ENCODE measurements at regions not wholly inside any gene's neighbourhood (a gene's known extent, or its start where the extent isn't known, plus 50 kb on each side); places are given as distances from the start of the nearest gene placed in this dataset.
"Not testable (repeated sequence)": the region's sequence is repeated elsewhere in the genome, so short reads cannot be mapped to it uniquely, and the experiment has no call there.

- no peak for DNase-seq
Observed at GRCh38 chr4:29908276-29908675, 811.9 kb upstream of the PCDH7 start.

DNA sequence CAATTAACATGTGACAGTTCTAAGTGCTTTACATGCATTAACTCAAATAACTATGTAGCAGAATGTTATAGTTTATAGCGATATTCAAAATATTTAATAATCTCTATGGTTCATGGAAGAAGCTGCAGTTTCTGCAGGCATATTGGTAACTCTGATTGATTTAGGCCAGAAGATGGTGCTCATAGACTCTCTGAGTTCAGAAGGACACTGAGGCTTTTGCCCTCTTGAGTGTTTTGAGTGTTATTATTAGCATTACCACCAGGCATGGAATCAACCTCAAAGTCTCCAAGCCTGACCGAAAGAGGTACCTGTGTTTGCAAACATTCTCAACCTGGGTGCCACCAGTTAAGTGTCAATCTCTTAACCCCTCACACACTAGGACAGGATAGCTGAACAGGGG lies 792.3 kb upstream of the PCDH7 start:
- DNase-seq, result no peak

DNA sequence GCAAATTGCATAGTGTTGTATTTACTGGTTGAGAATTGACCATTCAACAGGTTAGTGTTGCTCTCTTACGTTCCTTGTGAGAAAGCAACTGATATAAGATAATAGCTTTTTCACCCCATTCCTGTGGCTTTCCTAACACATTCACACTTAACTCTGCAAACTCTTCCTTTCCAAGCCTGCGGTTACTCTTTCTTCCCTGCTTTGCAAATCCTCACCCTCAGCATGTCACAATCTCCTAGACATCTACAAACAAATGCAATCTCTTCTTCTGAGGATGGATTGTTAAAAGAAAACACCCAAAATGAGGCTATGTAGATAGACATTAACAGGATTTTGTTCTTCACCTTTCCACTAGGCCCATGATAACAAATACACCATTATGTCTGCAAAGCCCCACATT lies 771.7 kb upstream of the PCDH7 start:
- no peak for DNase-seq

DNA sequence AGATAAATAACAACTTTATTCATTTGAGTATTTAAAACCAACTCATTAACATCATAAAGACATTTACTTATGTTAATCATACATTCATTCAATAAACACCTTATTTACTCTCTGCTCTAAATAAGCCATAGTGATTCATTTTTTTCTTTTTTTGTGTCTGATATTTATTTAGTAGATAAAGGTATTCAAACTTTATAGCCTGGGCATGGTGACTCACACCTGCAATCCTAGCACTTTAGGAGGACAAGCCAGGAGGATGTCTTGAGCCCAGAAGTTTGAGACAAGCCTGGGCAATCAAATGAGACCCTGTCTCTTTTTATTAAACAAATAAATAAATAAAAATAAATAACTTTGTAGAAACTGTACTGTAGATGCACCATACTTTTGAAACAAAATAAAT lies 771.3 kb upstream of the PCDH7 start:
- DNase-seq, result no peak

GRCh38 chr4:29966386-29966785 lies 753.8 kb upstream of the PCDH7 start:
- DNase-seq, result no peak

DNA sequence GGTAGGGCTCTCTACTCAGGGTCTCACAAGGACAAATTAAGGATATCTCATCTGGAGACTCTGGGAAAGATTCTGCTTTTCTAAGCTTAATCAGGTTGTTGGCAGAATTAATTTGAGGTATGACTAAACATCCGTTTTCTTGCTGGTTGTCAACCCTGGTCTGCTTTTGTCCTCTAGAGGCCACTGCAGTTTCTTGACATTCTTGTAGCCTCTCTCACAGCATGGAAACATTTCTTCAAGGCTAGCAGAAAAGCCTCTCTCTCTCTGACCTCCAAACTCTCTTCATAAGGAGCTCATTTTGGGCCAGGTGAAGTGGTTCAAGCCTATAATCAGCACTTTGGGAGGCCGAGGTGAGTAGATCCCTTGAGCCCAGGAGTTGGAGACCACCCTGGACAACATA lies 749.5 kb upstream of the PCDH7 start:
- no peak for DNase-seq

GRCh38 chr4:29972121-29972520 lies 748.0 kb upstream of the PCDH7 start:
- no peak for DNase-seq

DNA sequence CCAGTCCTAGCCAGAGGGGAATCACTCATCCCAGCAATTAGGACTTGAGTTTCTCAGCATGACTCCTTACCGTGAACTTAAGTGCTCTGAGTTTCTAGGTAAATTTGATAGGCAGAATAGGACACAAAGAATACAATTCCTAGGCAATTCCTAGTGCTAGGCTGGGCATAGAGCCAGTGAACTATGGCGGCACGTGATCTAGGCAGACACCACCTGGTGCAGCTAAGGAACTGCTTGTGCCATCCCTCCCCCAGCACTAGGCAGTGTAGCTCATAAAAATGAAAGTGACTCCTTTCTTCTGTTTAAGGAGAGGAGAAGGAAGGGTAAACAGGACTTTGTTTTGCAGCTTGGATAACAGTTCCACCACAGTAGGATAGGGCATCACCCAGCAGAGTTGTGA lies 736.3 kb upstream of the PCDH7 start:
- DNase-seq, result no peak

- no peak for DNase-seq
Observed at GRCh38 chr4:30001628-30002027, 718.5 kb upstream of the PCDH7 start.

GRCh38 chr4:30002341-30002740 lies 717.8 kb upstream of the PCDH7 start:
- DNase-seq, result no peak

GRCh38 chr4:30005995-30006394 lies 714.2 kb upstream of the PCDH7 start:
- no peak for DNase-seq

DNA sequence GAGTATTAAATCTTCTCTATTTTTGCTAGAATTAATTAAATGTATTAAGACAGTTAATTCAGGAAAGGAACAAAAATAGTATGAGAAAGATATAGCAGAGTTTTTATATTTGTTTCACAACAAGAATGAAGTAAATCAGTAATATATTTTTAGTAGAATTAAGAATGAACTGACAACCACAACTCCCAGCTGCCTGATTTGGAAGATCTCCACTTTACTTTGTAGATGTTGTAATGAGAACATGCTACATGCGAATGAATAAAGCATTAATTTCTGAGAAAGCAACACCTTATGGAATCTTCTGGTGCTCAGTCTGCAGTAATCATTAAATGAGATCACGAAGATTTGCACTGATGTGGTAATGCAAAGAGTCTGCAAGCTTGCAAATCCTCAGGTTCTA lies 695.6 kb upstream of the PCDH7 start:
- no peak for DNase-seq

DNA sequence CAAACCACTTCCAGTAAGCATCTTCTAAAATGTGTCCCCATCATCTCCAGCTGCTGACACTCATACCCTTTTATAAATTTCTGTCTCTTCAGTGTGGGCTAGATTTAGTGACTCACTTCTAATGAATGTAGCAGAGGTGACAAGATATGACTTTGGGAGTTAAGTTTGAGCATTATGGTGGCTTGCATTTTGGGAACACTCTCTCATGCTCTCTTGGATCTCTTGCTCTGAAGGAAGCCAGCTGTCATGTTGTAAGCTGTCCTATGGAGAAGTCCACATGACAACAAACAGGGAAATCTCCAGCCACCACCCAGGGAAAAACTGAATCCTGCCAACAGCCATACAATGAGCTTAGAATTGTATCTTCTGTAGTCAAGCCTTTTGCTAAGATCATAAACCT lies 691.3 kb upstream of the PCDH7 start:
- DNase-seq, result no peak

- DNase-seq, result peak in 4 of 56 donors; percentile 0 to 19 (median 2)
Observed at GRCh38 chr4:30056016-30056766, 664.0 kb upstream of the PCDH7 start.

GRCh38 chr4:30068234-30068633 lies 651.9 kb upstream of the PCDH7 start:
- DNase-seq, result peak in 1 of 56 donors; percentile 0

GRCh38 chr4:30073011-30073710 lies 647.0 kb upstream of the PCDH7 start:
- DNase-seq, result no peak

DNA sequence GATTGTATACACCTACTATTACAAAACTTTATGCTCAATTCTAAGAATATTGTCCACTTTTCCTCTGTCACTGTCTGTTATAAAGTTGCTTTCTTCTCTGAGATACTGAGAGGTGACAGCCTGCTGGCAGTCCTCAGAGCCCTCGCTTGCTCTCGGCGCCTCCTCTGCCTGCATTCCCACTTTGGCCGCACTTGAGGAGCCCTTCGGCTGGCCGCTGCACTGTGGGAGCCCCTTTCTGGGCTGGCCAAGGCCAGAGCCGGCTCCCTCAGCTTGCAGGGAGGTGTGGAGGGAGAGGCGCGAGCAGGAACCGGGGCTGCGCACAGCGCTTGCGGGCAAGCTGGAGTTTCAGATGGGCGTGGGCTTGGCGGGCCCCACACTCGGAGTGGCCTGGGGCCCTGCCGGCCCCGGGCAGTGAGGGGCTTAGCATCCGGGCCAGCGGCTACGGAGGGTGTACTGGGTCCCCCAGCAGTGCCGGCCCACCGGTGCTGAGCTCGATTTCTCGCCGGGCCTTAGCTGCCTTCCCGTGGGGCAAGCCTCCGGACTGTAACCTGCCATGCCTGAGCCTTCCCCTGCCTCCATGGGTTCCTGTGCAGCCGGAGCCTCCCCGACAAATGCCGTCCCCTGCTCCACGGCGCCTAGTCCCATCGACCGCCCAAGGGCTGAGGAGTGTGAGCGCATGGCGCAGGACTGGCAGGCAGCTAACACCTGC lies 627.6 kb upstream of the PCDH7 start:
- DNase-seq, result not testable (repeated sequence)

DNA sequence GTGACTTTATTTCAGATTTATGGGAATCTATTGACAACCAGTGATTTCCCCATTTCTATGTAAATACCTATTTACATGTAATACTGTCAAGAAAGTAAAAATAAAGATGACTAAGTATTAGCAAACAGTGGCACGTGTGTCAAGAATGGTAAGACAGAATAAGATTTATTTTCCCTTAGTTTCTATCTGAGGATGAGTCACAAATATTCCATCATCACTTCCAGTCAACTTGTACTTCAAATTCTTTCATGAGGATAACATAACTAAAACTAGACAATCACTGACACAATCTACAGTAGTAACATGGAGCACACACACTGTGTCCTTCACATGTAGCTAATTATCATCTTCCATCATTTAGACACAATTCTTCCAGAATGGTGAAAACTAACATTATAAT lies 625.3 kb upstream of the PCDH7 start:
- DNase-seq, result no peak

DNA sequence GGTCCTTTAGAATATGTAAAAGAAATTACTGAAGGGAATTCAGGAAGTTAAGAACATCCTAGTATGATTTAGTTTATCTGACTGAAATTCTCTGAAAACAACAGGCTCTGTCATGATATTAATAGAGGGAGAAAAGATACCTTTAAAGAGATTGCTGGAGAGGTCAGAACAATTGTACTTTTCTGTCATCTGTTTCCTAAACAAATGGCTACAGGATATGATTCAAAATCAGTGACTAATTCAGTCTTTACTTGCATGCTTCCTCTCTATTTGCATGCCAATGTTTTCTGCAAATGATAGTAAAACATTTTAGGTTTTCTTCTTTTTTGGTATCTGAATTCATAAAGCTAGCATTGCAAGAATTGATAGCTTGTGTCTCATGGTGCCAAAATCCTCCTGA lies 616.7 kb upstream of the PCDH7 start:
- no peak for DNase-seq

- no peak for DNase-seq
Observed at GRCh38 chr4:30116401-30116800, 603.8 kb upstream of the PCDH7 start.

DNA sequence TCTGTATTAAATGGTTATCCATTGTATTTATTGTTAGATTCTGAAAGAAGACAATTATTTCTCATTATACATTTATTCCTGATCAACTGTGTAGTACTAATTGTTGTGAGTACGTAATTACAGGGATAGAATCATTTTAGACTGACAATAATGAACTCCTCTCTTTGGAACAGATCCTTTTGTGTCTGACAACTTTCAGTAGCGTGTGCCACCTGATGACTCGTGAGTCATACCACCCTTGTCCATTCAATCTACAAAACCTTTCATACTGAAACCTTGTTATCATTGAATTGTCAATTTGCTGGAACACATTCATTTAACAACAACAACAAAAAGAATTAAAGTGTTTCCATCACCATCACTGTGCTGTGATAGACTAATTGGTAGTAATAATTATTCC lies 602.7 kb upstream of the PCDH7 start:
- DNase-seq, result no peak

DNA sequence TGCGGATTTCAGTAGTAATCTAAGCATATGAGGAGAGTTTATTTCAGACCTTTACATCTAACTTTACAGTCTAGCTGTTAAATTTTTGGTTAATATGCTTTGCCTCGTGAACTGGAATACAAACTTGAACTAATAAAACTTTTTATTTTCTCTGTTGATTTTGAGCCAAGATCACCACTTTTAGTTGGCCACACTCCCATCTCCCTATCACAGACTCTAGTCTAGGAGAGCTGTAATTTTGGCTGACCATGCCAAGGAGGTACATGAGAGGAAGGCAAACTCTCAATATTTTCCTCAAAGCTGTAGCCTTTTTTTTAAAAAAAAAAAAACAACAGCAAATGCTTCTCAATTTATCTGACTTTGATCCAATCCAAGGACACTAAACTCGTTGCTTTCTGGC lies 597.5 kb upstream of the PCDH7 start:
- no peak for DNase-seq

DNA sequence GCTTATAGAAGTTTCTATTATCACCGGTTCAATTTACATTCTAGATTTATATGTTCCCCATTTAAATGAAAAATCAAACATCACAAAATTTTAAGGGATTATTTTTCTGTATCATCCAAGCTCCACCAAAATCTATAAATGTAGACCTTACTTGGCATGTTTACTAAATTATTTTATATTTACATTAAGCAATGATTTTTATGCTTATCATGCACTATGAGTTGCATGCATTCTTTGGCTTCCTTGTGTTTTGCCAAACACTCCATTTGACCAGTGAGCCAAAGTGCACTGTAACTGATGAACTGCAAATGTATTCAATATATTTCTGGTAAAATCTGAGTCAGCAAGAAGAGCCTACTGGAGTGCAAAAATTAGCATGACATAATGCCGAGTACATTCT lies 595.5 kb upstream of the PCDH7 start:
- DNase-seq, result not testable (repeated sequence)

All from amygdala (tissue), 56 donors.